ENCODE measurements at regions not wholly inside any gene's neighbourhood (a gene's known extent, or its start where the extent isn't known, plus 50 kb on each side); places are given as distances from the start of the nearest gene placed in this dataset.

- TF ChIP-seq CTCF (IDR thresholded peaks at IDR 0.05) (no peak), POLR2A (IDR thresholded peaks at IDR 0.05) (no peak), EP300 (IDR thresholded peaks at IDR 0.05) (peak in 1 of 4 donors; percentile 25)
These were observed 61.6 kb downstream of the PTGS2 start for GRCh38 chr1:186618401-186619170.

Measured in upper lobe of left lung (tissue), 4 donors.